Sciatic nerve (tissue), 2 donors: ENCODE measurements at regions not wholly inside any gene's neighbourhood (a gene's known extent, or its start where the extent isn't known, plus 50 kb on each side); places are given as distances from the start of the nearest gene placed in this dataset.

Experiments used
- ATAC-seq: fragments of 200-7000 bp; cut with Tn5 transposase; one replicate; pipeline ENCODE4 v1.9.1; 2020; ENCODE audit warnings: mild to moderate bottlenecking, moderate library complexity
- DNase-seq: peaks from one replicate; pipeline ENCODE4 v3.0.0-alpha.2; 2020; ENCODE audit warnings: low spot score
- intact Hi-C: fragments of 100-400 bp; cut with DNase I; formaldehyde crosslinking; loops from one replicate; pipeline ENCODE4 v1.14.2; 2022
- donor health status: DM: no; HTN: no; CAD: no.
- donor health status: DM: no; HTN: no; CAD: no.

GRCh38 chr19:31667106-31667505 lies 317.9 kb upstream of the TSHZ3 start:
- no peak for ATAC-seq
- no peak for DNase-seq
- intact Hi-C loops, result no loop called here

DNA sequence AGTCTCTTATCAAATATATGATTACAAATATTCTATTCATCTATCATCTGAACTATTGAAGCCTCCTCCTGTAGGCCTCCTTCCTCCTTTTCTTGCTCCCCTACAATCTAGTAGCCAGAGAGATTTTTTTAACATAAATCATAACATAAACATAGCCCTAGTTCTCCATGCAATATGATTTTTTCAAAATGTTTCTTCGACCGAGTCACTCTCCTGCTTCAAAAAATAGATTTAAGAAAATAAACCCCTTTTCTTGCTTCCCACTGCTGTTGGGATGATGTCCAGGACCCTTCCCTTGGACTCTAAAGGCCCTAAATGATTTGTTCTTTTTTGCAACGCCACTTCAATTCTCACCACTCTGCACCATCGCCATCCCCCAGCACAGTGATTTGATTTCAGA lies 319.7 kb upstream of the TSHZ3 start:
- ATAC-seq, result no peak
- no peak for DNase-seq
- intact Hi-C loops, result no loop called here

DNA sequence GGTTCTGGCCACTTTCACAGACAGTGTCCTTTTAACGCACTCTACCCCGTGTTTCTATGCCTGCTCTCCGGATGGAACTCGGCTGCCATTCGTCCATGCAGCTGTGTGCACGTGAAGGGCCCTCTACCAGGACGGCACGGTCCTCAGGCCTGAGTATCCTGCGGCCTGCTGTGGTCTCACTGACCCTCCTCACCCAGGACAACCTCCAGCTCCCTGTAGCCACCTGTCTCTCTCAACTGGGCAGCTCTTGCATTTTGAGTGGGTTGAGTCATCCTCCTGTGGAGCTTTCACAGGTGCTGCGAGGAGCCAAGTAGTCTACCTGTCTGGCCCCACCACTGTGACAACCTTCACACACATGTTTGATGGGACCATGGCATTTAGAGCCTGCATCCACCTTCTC lies 321.7 kb upstream of the TSHZ3 start:
- DNase-seq (no peak), ATAC-seq (no peak)
- intact Hi-C loops, result no loop called here

- no peak for ATAC-seq
- DNase-seq, result no peak
- intact Hi-C loops, result no loop called here
These were observed 322.3 kb upstream of the TSHZ3 start for GRCh38 chr19:31671411-31672035.

DNA sequence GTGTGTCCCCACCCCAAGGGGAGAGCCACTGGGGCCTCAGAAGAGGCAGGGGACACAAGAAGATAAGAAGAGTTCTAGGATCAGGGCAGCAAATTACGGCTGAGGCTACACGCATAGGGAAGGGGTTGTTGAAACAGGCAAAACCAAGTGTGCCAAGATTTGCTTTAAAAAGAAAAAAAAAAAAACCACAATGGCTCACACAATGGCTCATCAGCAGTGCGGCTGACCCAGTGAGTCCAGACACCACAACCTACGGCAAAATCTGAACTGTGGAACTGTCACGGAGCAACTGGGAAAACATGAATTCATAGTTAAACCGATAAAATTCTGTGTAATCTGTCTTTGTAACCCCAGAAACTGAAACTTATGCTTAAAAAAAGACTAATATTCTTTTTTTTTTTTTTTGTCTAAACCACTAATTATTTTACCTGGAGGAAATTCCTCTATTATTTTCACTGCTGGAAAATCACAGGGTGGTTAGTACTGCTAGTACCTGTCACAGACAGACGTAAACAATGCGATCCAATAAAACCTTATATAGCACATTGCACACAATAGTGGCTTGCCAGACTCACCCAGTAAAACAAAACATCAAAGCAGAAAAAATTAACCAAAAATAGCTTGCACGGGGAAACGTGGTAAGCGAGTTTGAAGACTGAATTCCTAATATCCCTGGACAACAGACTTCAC lies 325.4 kb upstream of the TSHZ3 start:
- ATAC-seq (no peak), DNase-seq (no peak)
- intact Hi-C loops, result no loop called here

DNA sequence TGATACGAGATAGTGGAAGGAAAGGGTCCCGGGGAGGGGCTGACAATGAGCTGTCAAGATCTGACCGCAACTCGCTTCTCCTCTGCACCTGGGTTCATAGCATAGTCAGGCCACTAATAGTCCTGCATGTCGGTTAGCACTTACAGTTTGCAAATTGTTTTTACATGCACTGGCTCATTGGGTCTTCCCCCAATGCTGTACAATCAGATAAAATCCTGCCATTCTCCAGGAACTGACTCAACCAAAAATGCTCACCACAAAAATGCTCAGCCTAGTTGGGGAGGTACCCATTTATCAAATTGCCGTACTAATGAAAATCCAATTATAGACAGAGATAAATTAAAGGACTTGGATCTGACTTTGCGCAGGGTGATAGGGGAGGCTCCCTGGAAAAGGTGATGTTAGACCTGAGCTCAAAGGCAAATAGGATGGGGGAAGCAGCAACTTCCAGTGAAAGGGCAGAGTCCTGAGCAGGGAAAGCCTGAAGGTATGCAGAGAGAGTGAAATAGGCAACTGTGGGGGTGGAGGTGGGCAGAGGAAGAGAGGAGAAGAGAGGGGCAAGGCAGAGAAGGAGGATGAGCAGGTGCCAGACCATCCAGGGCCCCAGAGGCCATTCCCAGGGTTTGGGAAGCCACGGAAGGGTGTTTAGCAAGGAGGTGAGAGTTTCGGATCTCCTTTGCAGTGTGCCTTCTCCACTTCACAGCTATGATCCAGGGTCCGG lies 326.1 kb upstream of the TSHZ3 start:
- DNase-seq (no peak), ATAC-seq (no peak)
- intact Hi-C loops, result no loop called here

- ATAC-seq, result no peak
- intact Hi-C loops, result no loop called here
- DNase-seq, result no peak
These were observed 327.2 kb upstream of the TSHZ3 start for GRCh38 chr19:31676271-31677004.

- DNase-seq (no peak), ATAC-seq (no peak)
- intact Hi-C loops, result no loop called here
These were observed 329.2 kb upstream of the TSHZ3 start for GRCh38 chr19:31678421-31678820.

- ATAC-seq (no peak), DNase-seq (no peak)
- intact Hi-C loops, result no loop called here
These were observed 331.9 kb upstream of the TSHZ3 start for GRCh38 chr19:31681121-31681520.

GRCh38 chr19:31693131-31693932 lies 344.1 kb upstream of the TSHZ3 start:
- no peak for DNase-seq
- no peak for ATAC-seq
- intact Hi-C loops, result no loop called here

DNA sequence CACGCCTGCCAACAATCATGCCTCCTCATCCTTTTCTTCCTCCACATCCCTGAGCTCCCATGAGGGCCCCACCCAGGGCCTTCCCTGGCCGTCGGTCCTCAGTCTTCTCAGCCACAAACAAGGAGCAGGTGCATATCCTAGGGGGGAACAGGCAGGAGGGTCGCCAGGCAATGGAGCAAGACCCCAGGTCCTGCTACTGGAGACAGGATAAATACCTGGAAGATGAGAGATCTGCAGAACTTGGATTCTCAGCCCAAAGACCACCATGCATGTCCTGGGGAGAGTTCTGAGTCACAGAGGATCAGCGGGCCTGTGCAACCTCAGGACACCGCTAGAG lies 344.7 kb upstream of the TSHZ3 start:
- intact Hi-C loops, result no loop called here
- no peak for DNase-seq
- no peak for ATAC-seq

DNA sequence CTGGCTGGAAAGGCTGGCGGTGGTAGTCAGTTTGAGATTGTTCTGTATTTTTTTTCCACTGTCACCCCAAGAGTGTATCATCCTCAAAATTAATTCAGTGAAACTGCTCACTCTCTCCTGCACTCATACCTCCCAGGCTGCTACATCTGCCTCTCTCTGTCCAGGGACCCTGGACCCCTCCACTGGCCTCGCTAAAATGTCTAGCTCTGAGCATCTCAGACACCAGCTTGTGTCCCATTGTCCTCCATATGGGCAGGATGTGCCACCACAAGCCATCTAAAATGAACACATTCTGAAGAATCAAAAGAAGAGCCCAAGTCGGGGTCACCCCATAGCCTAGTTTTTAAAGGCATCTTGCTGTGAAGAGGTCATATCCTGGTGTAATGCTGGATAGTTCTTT lies 345.5 kb upstream of the TSHZ3 start:
- intact Hi-C loops, result no loop called here
- DNase-seq (no peak), ATAC-seq (no peak)

- ATAC-seq (no peak), DNase-seq (no peak)
- intact Hi-C loops, result no loop called here
These were observed 350.2 kb upstream of the TSHZ3 start for GRCh38 chr19:31699421-31699820.

DNA sequence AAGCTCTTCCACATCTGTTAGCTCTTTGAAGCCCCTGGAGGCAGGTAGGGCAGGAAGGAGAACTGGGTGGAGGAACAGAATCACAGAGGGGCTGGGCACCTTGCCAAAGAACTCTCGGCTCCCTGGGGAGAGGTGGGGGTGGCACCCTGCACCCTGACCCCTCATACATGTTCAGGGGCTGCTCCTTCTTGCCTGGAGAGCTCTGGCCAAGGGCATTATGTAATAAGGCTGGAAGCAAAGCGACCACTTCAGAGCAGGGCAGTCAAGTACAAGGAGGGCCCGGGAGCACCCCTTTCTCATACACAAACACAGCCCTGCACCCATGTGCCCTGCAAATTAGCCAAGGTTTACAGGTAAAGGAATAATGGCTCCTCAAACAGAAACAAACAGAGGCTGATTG lies 351.9 kb upstream of the TSHZ3 start:
- ATAC-seq (no peak), DNase-seq (no peak)
- intact Hi-C loops, result no loop called here

DNA sequence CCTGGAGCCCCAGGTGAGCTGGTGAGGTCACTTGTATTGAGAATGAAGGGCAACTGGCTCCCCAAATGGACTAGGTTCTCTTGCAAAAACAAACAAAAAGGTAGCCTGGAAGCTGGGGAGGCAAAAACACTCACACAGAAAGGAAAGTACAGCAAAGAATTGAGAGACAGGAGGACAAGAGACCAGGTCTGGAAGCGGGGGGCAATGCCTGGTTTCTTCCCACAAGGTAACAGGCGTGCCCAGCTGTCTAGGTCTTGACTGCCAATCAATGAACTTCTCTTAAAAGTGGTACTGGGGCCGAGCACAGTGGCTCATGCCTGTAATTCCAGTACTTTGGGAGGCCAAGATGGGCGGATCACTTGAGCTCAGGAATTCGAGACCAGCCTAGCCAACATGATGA lies 356.4 kb upstream of the TSHZ3 start:
- ATAC-seq (no peak), DNase-seq (no peak)
- intact Hi-C loops, result no loop called here

DNA sequence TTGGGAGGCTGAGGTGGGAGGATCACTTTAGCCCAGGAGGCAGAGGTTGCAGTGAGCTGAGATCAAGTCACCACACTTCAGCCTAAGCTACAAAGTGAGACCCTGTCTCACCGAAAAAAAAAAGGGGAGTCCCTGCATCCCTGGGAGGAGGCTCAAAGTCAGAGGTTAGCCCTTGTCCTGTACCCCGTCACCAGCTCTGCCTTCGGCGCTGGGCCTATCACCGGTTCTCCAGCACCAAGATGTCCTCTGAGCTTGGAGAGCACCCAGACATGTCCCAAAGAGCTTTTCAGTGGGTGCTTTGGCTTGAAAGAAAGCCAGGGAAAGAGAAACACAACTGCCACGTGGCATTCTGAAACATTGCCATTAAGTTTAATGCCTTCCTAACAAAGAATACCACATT lies 356.9 kb upstream of the TSHZ3 start:
- DNase-seq, result no peak
- intact Hi-C loops, result no loop called here
- ATAC-seq, result no peak

- intact Hi-C loops, result no loop called here
- no peak for ATAC-seq
- no peak for DNase-seq
These were observed 357.7 kb upstream of the TSHZ3 start for GRCh38 chr19:31706691-31707620.

DNA sequence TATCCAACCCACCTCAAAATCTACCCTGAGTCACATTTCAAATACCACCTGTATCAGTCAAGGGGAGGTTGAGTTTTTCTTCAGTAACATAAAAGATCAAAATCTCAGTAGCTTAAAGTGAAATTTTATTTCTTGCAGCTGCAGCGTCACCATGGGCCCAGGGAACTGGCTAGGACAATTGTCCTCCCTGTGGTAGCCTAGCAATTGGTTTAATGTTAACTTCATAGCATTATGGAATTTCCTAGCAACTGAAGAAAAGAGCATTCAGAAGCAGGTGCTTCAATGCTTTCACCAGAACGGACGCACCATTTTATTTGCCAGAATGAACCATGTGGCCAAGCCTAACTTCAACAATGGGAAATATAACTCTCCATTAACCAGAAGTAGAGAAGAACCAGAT lies 359.3 kb upstream of the TSHZ3 start:
- no peak for DNase-seq
- intact Hi-C loops, result no loop called here
- ATAC-seq, result no peak
